Breast epithelium (tissue), 4 donors: ENCODE measurements at regions not wholly inside any gene's neighbourhood (a gene's known extent, or its start where the extent isn't known, plus 50 kb on each side); places are given as distances from the start of the nearest gene placed in this dataset.

Experiments used
- DNase-seq, 2 donors: peaks; one replicate each; pipeline ENCODE4 v3.0.0-alpha.2; 2019; ENCODE audit warnings: low spot score in 2 of 2
- H3K27ac ChIP-seq, 2 donors: fragments of 200-600 bp; sonication (generic) in 1 of 2; one replicate each; pipeline ENCODE4 v1.5.1; 2016 to 2019; ENCODE audit warnings: mild to moderate bottlenecking in 1 of 2
- H3K27me3 ChIP-seq, 2 donors: fragments of 200-600 bp; sonication (generic) in 1 of 2; one replicate each; pipeline versions ENCODE4 v1.5.1 to v1.6.0; 2017 to 2019; ENCODE audit warnings: control low read depth in 1 of 2, mild to moderate bottlenecking in 1 of 2
- H3K36me3 ChIP-seq: fragments of 200-600 bp; one replicate; pipeline ENCODE4 v1.5.1; 2019
- H3K4me1 ChIP-seq, 2 donors: fragments of 200-600 bp; sonication (generic); one replicate each; pipeline ENCODE4 v1.5.1; 2016 to 2019; ENCODE audit warnings: control low read depth in 1 of 2
- H3K4me3 ChIP-seq, 3 donors: fragments of 200-600 bp; sonication (generic); 1 replicate in 2 of 3; 2 replicates in 1 of 3; pipeline ENCODE4 v1.5.1; 2016 to 2019; ENCODE audit warnings: mild to moderate bottlenecking in 3 of 3, moderate library complexity in 2 of 3
- H3K9me3 ChIP-seq, 2 donors: fragments of 200-600 bp; sonication (generic) in 1 of 2; one replicate each; pipeline ENCODE4 v1.5.1; 2016 to 2019; ENCODE audit warnings: control low read depth in 1 of 2
- CTCF ChIP-seq, 3 donors: fragments of 450-650 bp; IDR thresholded peaks; one replicate each; pipeline ENCODE4 v1.5.1; 2016 to 2017; ENCODE audit warnings: antibody characterized with exemption in 3 of 3, mild to moderate bottlenecking in 3 of 3, moderate library complexity in 3 of 3
- POLR2A ChIP-seq: fragments of 450-650 bp; IDR thresholded peaks from one replicate; pipeline ENCODE4 v1.6.1; 2016; ENCODE audit warnings: antibody characterized with exemption, mild to moderate bottlenecking, moderate library complexity
- POLR2AphosphoS5 ChIP-seq, 3 donors: sonication (generic); formaldehyde crosslinking; IDR thresholded peaks; one replicate each; pipeline ENCODE4 v1.6.1; 2017; ENCODE audit warnings: antibody characterized with exemption in 3 of 3
- intact Hi-C: fragments of 100-400 bp; cut with DNase I; formaldehyde crosslinking; loops from one replicate; pipeline ENCODE4 v1.15.1; 2023; ENCODE audit warnings: low total_unique reads

DNA sequence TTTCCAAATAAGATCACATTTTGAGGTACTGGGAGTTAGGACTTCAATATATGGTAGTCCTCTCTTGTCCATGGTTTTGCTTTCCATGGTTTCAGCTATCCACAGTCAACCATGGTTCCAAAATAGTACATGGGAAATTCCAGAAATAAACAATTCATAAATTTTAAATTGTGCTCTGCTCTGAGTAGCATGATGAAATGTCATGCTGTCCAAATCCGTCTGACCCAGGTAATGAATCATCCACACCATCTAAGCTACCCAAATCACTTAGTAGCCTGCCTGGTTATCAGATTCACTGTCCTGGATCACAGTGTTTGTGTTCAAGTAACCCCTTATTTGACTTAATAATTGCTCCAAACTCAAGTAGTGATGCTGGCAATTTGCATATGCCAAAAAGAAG lies 197.9 kb downstream of the TMTC3 start:
- DNase-seq, result no peak
- H3K27ac ChIP-seq, result no peak overlapping the region
- no peak overlapping the region for H3K4me3 ChIP-seq
- TF ChIP-seq POLR2AphosphoS5 (IDR thresholded peaks at IDR 0.05) (no peak), POLR2A (no peak), CTCF (IDR thresholded peaks at IDR 0.05) (no peak)
- no peaks in the 10 kb centered on the region for H3K36me3 ChIP-seq
- intact Hi-C loops, result no loop called here
- H3K4me1 ChIP-seq, result no peaks in the 10 kb centered on the region
- no peaks in the 10 kb centered on the region for H3K9me3 ChIP-seq
- no peaks in the 10 kb centered on the region for H3K27me3 ChIP-seq

DNA sequence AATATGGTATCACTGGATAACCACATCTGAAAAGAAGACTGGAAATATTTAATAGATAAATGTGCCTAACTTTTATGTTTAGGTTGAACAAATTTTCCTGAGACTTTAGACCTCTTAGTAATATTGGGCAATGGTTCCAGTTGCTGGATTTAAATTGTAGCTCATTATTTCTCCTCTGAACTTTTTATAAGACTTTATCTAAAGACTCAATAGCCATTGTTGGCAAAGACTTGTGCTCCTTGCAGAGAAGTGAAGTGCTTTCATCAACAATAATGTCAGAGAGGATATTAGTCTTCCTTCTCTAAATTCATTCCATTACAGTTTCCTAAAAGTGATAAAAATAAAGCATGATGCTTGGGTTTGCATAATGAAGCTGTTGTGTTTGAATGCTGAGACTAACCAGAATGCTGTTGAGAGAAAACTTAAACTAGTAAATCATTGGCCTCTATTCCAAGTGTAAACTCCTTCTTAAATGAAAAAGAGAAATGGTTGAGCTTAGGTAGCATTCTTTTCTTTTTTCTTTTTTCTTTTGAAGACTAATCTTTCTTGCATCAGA lies 200.2 kb downstream of the TMTC3 start:
- no peak for TF ChIP-seq CTCF (IDR thresholded peaks at IDR 0.05)
- TF ChIP-seq POLR2AphosphoS5 (IDR thresholded peaks at IDR 0.05), result no peak
- TF ChIP-seq POLR2A, result no peak
- Histone ChIP-seq H3K27me3 (no peaks in the 10 kb centered on the region), H3K27ac (no peak overlapping the region)

GRCh38 chr12:88351146-88351545 lies 209.0 kb downstream of the TMTC3 start:
- intact Hi-C loops, result no loop called here
- TF ChIP-seq CTCF (IDR thresholded peaks at IDR 0.05), result no peak
- TF ChIP-seq POLR2A, result no peak
- no peak for TF ChIP-seq POLR2AphosphoS5 (IDR thresholded peaks at IDR 0.05)

More for the DNA sequence above, 200.2 kb downstream of the TMTC3 start:
- Histone ChIP-seq H3K36me3 (no peaks in the 10 kb centered on the region), H3K4me3 (no peak overlapping the region), H3K9me3 (no peaks in the 10 kb centered on the region), H3K4me1 (no peaks in the 10 kb centered on the region)
- intact Hi-C loops, result no loop called here
- DNase-seq, result no peak

DNA sequence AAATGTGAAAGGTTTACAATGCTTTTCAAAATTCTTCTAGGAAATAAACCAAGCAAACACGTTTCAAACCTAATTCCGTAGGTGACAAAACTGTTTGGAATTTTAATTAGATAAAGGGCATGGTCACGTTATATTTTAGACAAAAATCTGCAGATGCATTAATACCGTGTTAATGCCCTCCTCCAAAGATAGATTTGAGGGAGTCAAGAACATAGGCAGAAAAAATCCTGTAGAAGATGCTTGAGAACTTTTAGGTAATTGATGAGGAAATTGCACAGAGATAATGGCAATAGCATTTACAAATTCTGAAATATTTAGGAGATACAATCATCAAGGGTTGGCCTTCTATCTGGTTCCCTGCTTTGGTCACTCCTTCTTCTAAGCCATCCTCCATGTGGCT lies 212.6 kb downstream of the TMTC3 start:
- Histone ChIP-seq H3K4me3 (no peak overlapping the region), H3K27me3 (no peaks in the 10 kb centered on the region), H3K9me3 (no peaks in the 10 kb centered on the region), H3K36me3 (no peaks in the 10 kb centered on the region), H3K27ac (no peak overlapping the region), H3K4me1 (no peaks in the 10 kb centered on the region)
- DNase-seq, result no peak
- intact Hi-C loops, result no loop called here
- no peak for TF ChIP-seq CTCF (IDR thresholded peaks at IDR 0.05)
- TF ChIP-seq POLR2AphosphoS5 (IDR thresholded peaks at IDR 0.05), result no peak
- no peak for TF ChIP-seq POLR2A

More at GRCh38 chr12:88351146-88351545, 209.0 kb downstream of the TMTC3 start:
- H3K9me3 ChIP-seq, result no peaks in the 10 kb centered on the region
- H3K27ac ChIP-seq, result no peak overlapping the region
- no peaks in the 10 kb centered on the region for H3K27me3 ChIP-seq
- no peaks in the 10 kb centered on the region for H3K4me1 ChIP-seq
- H3K36me3 ChIP-seq, result no peaks in the 10 kb centered on the region
- no peak for DNase-seq
- H3K4me3 ChIP-seq, result no peak overlapping the region

DNA sequence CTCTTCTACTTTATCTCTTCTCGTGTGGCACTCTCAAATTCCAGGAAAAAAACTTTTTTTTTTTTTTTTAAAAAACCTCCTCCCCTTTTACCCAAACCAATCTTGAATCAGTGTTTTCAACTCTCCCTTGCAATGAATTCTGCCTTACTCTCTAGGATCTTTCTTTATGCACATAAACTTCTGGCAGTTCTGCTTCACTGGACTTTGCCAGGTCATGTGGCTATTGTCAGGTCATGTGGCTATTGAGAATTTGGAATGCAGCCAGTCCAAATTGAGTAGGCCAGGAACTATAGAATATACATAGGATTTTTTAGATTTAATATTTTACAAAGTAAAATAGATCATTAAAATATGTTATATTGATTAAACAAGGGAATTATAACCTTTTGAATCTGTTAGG lies 218.2 kb downstream of the TMTC3 start:
- no peak for DNase-seq
- Histone ChIP-seq H3K36me3 (no peaks in the 10 kb centered on the region), H3K4me3 (no peak overlapping the region), H3K27ac (no peak overlapping the region), H3K27me3 (no peaks in the 10 kb centered on the region), H3K9me3 (no peaks in the 10 kb centered on the region), H3K4me1 (no peaks in the 10 kb centered on the region)
- intact Hi-C loops, result no loop called here
- TF ChIP-seq POLR2AphosphoS5 (IDR thresholded peaks at IDR 0.05) (no peak), POLR2A (no peak)

DNA sequence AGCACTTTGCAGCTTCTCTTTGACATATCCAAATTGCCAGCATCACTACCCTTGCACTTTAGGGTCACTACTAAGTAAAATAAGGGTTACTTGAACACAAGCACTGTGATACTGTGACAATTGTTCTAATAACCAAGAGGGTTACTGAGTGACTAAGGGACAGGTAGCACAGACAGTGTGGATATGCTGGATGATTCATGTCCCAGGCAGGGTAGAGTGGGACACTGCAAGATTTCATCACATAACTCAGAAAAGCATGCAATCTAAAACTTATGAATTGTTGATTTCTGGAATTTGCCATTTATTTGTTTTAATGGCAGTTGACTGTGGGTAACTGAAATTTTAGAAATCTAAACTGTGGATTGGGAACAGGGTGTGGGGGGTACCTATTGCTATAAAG lies 218.8 kb downstream of the KITLG start:
- intact Hi-C loops, result no loop called here
- no peaks in the 10 kb centered on the region for H3K36me3 ChIP-seq
- no peaks in the 10 kb centered on the region for H3K4me1 ChIP-seq
- H3K27ac ChIP-seq, result no peak overlapping the region
- no peaks in the 10 kb centered on the region for H3K9me3 ChIP-seq
- no peak for TF ChIP-seq CTCF (IDR thresholded peaks at IDR 0.05)
- TF ChIP-seq POLR2AphosphoS5 (IDR thresholded peaks at IDR 0.05), result no peak
- TF ChIP-seq POLR2A, result no peak
- DNase-seq, result no peak
- H3K27me3 ChIP-seq, result no peaks in the 10 kb centered on the region
- no peak overlapping the region for H3K4me3 ChIP-seq
